Rectal smooth muscle tissue (tissue), 1 donor: ENCODE measurements at regions not wholly inside any gene's neighbourhood (a gene's known extent, or its start where the extent isn't known, plus 50 kb on each side); places are given as distances from the start of the nearest gene placed in this dataset.
"Not testable (repeated sequence)": the region's sequence is repeated elsewhere in the genome, so short reads cannot be mapped to it uniquely, and the experiment has no call there.

Experiments used
- H3K27ac ChIP-seq: one replicate; pipeline ENCODE4 v1.7.0; 2013; ENCODE audit warnings: low read depth, low read length, inconsistent platforms
- H3K27me3 ChIP-seq: one replicate; pipeline ENCODE4 v1.7.0; 2013; ENCODE audit warnings: low read length; ENCODE audit not compliant: control insufficient read depth, insufficient read depth
- H3K36me3 ChIP-seq: one replicate; pipeline ENCODE4 v1.7.0; 2013; ENCODE audit warnings: low read length; ENCODE audit not compliant: control insufficient read depth, insufficient read depth
- H3K4me1 ChIP-seq: one replicate; pipeline ENCODE4 v1.7.0; 2013; ENCODE audit warnings: low read length; ENCODE audit not compliant: control insufficient read depth, insufficient read depth
- H3K4me3 ChIP-seq: one replicate; pipeline ENCODE4 v1.7.0; 2013; ENCODE audit warnings: low read length
- H3K9ac ChIP-seq: one replicate; pipeline ENCODE4 v1.7.0; 2013; ENCODE audit warnings: low read length

- Histone ChIP-seq H3K9ac (no peak overlapping the region), H3K36me3 (no peaks in the 10 kb centered on the region), H3K27me3 (no peaks in the 10 kb centered on the region), H3K4me3 (no peak overlapping the region), H3K4me1 (no peaks in the 10 kb centered on the region), H3K27ac (no peak overlapping the region)
Measured at GRCh38 chr10:107544706-107545520, 380.4 kb upstream of the SORCS1 start.

GRCh38 chr10:107542607-107543006 lies 378.1 kb upstream of the SORCS1 start:
- Histone ChIP-seq H3K27me3 (no peaks in the 10 kb centered on the region), H3K36me3 (no peaks in the 10 kb centered on the region), H3K4me1 (no peaks in the 10 kb centered on the region), H3K9ac (no peak overlapping the region), H3K27ac (no peak overlapping the region), H3K4me3 (no peak overlapping the region)

GRCh38 chr10:107542016-107542415 lies 377.5 kb upstream of the SORCS1 start:
- Histone ChIP-seq H3K36me3 (no peaks in the 10 kb centered on the region), H3K9ac (no peak overlapping the region), H3K27me3 (no peaks in the 10 kb centered on the region), H3K4me1 (no peaks in the 10 kb centered on the region), H3K27ac (no peak overlapping the region), H3K4me3 (no peak overlapping the region)

GRCh38 chr10:107540981-107541380 lies 376.5 kb upstream of the SORCS1 start:
- Histone ChIP-seq H3K4me3 (no peak overlapping the region), H3K4me1 (no peaks in the 10 kb centered on the region), H3K36me3 (no peaks in the 10 kb centered on the region), H3K9ac (no peak overlapping the region), H3K27me3 (no peaks in the 10 kb centered on the region), H3K27ac (no peak overlapping the region)

- Histone ChIP-seq H3K27ac (no peak overlapping the region), H3K4me3 (no peak overlapping the region), H3K9ac (no peak overlapping the region), H3K36me3 (no peaks in the 10 kb centered on the region), H3K4me1 (no peaks in the 10 kb centered on the region), H3K27me3 (no peaks in the 10 kb centered on the region)
Measured at GRCh38 chr10:107529350-107529749, 364.8 kb upstream of the SORCS1 start.

- no peaks in the 10 kb centered on the region for H3K36me3 ChIP-seq
- H3K9ac ChIP-seq, result no peak overlapping the region
- no peak overlapping the region for H3K4me3 ChIP-seq
- no peaks in the 10 kb centered on the region for H3K4me1 ChIP-seq
- H3K27ac ChIP-seq, result no peak overlapping the region
- no peaks in the 10 kb centered on the region for H3K27me3 ChIP-seq
Measured at GRCh38 chr10:107520348-107520747, 355.8 kb upstream of the SORCS1 start.

- H3K36me3 ChIP-seq, result no peaks in the 10 kb centered on the region
- H3K27me3 ChIP-seq, result no peaks in the 10 kb centered on the region
- no peak overlapping the region for H3K4me3 ChIP-seq
- no peak overlapping the region for H3K9ac ChIP-seq
- no peak overlapping the region for H3K27ac ChIP-seq
- no peaks in the 10 kb centered on the region for H3K4me1 ChIP-seq
Measured at GRCh38 chr10:107517811-107518210, 353.3 kb upstream of the SORCS1 start.

GRCh38 chr10:107516349-107516748 lies 351.8 kb upstream of the SORCS1 start:
- H3K27ac ChIP-seq, result no peak overlapping the region
- H3K4me3 ChIP-seq, result no peak overlapping the region
- H3K9ac ChIP-seq, result no peak overlapping the region

GRCh38 chr10:107504011-107504410 lies 339.5 kb upstream of the SORCS1 start:
- not testable (repeated sequence) for H3K4me1 ChIP-seq, H3K27ac ChIP-seq, H3K27me3 ChIP-seq, H3K36me3 ChIP-seq, H3K4me3 ChIP-seq, H3K9ac ChIP-seq

More at GRCh38 chr10:107516349-107516748, 351.8 kb upstream of the SORCS1 start:
- Histone ChIP-seq H3K27me3 (no peaks in the 10 kb centered on the region), H3K4me1 (no peaks in the 10 kb centered on the region), H3K36me3 (no peaks in the 10 kb centered on the region)

- no peaks in the 10 kb centered on the region for H3K27me3 ChIP-seq
- H3K27ac ChIP-seq, result no peak overlapping the region
- H3K4me1 ChIP-seq, result no peaks in the 10 kb centered on the region
- H3K4me3 ChIP-seq, result no peak overlapping the region
- H3K36me3 ChIP-seq, result no peaks in the 10 kb centered on the region
- no peak overlapping the region for H3K9ac ChIP-seq
Measured at GRCh38 chr10:107502229-107502985, 337.9 kb upstream of the SORCS1 start.

- no peaks in the 10 kb centered on the region for H3K4me1 ChIP-seq
- H3K9ac ChIP-seq, result no peak overlapping the region
- no peak overlapping the region for H3K27ac ChIP-seq
- no peaks in the 10 kb centered on the region for H3K27me3 ChIP-seq
- no peaks in the 10 kb centered on the region for H3K36me3 ChIP-seq
- no peak overlapping the region for H3K4me3 ChIP-seq
Measured at GRCh38 chr10:107498983-107499382, 334.5 kb upstream of the SORCS1 start.

GRCh38 chr10:107497024-107497423 lies 332.5 kb upstream of the SORCS1 start:
- no peak overlapping the region for H3K27ac ChIP-seq
- no peak overlapping the region for H3K9ac ChIP-seq
- H3K4me1 ChIP-seq, result no peaks in the 10 kb centered on the region
- H3K27me3 ChIP-seq, result no peaks in the 10 kb centered on the region
- no peaks in the 10 kb centered on the region for H3K36me3 ChIP-seq
- H3K4me3 ChIP-seq, result no peak overlapping the region

GRCh38 chr10:107496594-107496993 lies 332.1 kb upstream of the SORCS1 start:
- Histone ChIP-seq H3K9ac (no peak overlapping the region), H3K4me3 (no peak overlapping the region), H3K4me1 (no peaks in the 10 kb centered on the region), H3K27ac (no peak overlapping the region), H3K27me3 (no peaks in the 10 kb centered on the region), H3K36me3 (no peaks in the 10 kb centered on the region)
